Gastroesophageal sphincter (tissue), 4 donors: ENCODE measurements at regions not wholly inside any gene's neighbourhood (a gene's known extent, or its start where the extent isn't known, plus 50 kb on each side); places are given as distances from the start of the nearest gene placed in this dataset.

Experiments used
- ATAC-seq: fragments of 150-250 bp; one replicate; pipeline ENCODE4 v1.9.1; 2016; ENCODE audit warnings: mild to moderate bottlenecking, moderate library complexity
- H3K27ac ChIP-seq, 4 donors: fragments of 200-600 bp; sonication (generic) in 3 of 4; 1 replicate in 3 of 4; 2 replicates in 1 of 4; pipeline ENCODE4 v1.5.1; 2016 to 2019
- H3K27me3 ChIP-seq: fragments of 200-600 bp; sonication (generic); one replicate; pipeline ENCODE4 v1.5.1; 2019
- H3K36me3 ChIP-seq, 2 donors: fragments of 200-600 bp; sonication (generic); one replicate each; pipeline ENCODE4 v1.5.1; 2019; ENCODE audit warnings: control low read depth in 1 of 2
- H3K4me1 ChIP-seq, 3 donors: fragments of 200-600 bp; sonication (generic); 1 replicate in 2 of 3; 2 replicates in 1 of 3; pipeline ENCODE4 v1.5.1; 2016 to 2019; ENCODE audit warnings: control low read depth in 2 of 3
- H3K4me3 ChIP-seq, 2 donors: fragments of 200-600 bp; sonication (generic); one replicate each; pipeline ENCODE4 v1.5.1; 2019; ENCODE audit warnings: mild to moderate bottlenecking in 1 of 2, moderate library complexity in 1 of 2
- H3K9me3 ChIP-seq, 3 donors: fragments of 200-600 bp; sonication (generic); one replicate each; pipeline ENCODE4 v1.5.1; 2017 to 2019; ENCODE audit warnings: control low read depth in 2 of 3
- EP300 ChIP-seq: sonication (generic); formaldehyde crosslinking; IDR thresholded peaks from one replicate; pipeline ENCODE4 v1.6.1; 2017; ENCODE audit warnings: antibody characterized with exemption, mild to moderate bottlenecking
- POLR2A ChIP-seq, 2 donors: fragments of 450-650 bp; IDR thresholded peaks; one replicate each; pipeline ENCODE4 v1.6.1; 2017; ENCODE audit warnings: antibody characterized with exemption in 2 of 2, mild to moderate bottlenecking in 2 of 2, moderate library complexity in 1 of 2
- POLR2AphosphoS5 ChIP-seq: sonication (generic); formaldehyde crosslinking; IDR thresholded peaks from one replicate; pipeline ENCODE4 v1.6.1; 2017; ENCODE audit warnings: antibody characterized with exemption
- WGBS, 2 donors: methylation state at CpG; one replicate each; pipeline ENCODE4 v1.1.5; 2018; ENCODE audit warnings: low coverage in 1 of 2; 5-methylcytosine and 5-hydroxymethylcytosine counted together
- TF ChIP-seq, protein P1 (sequence below), 4 experiments: fragments of 200-600 bp in 2 of 4; fragments of 450-650 bp in 2 of 4; sonication (generic) in 1 of 4; IDR thresholded peaks; one replicate each; pipeline ENCODE4 v1.5.1; 2017 to 2019; ENCODE audit warnings: antibody characterized with exemption in 4 of 4, mild to moderate bottlenecking in 2 of 4, moderate library complexity in 2 of 4

GRCh38 chr22:27215871-27216270, 558.5 kb downstream of the MIAT start:
- WGBS, 2 donors: 75% methylated on average over 5 of the region's 5 CpGs; no CpG with 5 or more reads in 1 of the 2 donors
- no peaks in the 10 kb centered on the region for H3K27me3 ChIP-seq
- TF ChIP-seq POLR2AphosphoS5: no peak
- TF ChIP-seq POLR2A (IDR thresholded peaks at IDR 0.05): no peak
- TF ChIP-seq, protein P1, sequence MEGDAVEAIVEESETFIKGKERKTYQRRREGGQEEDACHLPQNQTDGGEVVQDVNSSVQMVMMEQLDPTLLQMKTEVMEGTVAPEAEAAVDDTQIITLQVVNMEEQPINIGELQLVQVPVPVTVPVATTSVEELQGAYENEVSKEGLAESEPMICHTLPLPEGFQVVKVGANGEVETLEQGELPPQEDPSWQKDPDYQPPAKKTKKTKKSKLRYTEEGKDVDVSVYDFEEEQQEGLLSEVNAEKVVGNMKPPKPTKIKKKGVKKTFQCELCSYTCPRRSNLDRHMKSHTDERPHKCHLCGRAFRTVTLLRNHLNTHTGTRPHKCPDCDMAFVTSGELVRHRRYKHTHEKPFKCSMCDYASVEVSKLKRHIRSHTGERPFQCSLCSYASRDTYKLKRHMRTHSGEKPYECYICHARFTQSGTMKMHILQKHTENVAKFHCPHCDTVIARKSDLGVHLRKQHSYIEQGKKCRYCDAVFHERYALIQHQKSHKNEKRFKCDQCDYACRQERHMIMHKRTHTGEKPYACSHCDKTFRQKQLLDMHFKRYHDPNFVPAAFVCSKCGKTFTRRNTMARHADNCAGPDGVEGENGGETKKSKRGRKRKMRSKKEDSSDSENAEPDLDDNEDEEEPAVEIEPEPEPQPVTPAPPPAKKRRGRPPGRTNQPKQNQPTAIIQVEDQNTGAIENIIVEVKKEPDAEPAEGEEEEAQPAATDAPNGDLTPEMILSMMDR (IDR thresholded peaks at IDR 0.05): no peak
- TF ChIP-seq EP300: no peak
- peaks cover 0 to 64% (median 15%) of the 10 kb centered on the region in 3 donors for H3K4me1 ChIP-seq
- peaks cover 0 to 9% (median 0%) of the 10 kb centered on the region in 3 donors for H3K9me3 ChIP-seq
- H3K36me3 ChIP-seq: no peaks in the 10 kb centered on the region
- H3K27ac ChIP-seq: peak overlapping the region in 2 of 4 donors; percentile 81 to 82
- no peak for ATAC-seq
- no peak overlapping the region for H3K4me3 ChIP-seq

DNA sequence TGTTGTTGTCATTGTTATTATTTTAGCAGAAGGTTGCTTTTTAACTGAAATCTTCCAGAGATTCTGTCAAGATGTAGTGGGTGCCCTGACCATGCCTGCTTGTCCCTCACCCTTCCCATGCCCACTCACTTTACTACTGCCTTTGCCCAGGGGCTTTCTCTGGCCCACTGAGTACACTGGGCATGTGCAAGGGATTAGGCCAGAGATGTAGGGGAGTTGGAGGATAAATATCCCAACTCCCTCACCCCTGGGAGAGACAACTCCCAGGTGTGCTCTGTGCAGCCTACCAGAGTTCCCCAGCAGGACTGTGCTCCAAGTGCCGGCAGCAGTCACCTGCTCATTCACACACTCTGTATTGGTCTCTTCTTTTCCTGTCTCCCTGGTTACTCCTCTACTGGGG, 559.1 kb downstream of the MIAT start:
- H3K27me3 ChIP-seq: no peaks in the 10 kb centered on the region
- ATAC-seq: no peak
- no peak for TF ChIP-seq POLR2A (IDR thresholded peaks at IDR 0.05)
- TF ChIP-seq POLR2AphosphoS5: no peak
- H3K27ac ChIP-seq: peak overlapping the region in 3 of 4 donors; percentile 6 to 82 (median 49)
- peaks cover 0 to 4% (median 0%) of the 10 kb centered on the region in 3 donors for H3K9me3 ChIP-seq
- 80 to 86% methylated on average over 1 of the region's 1 CpG for WGBS, 2 donors
- no peak overlapping the region for H3K4me3 ChIP-seq
- peaks cover 0 to 64% (median 15%) of the 10 kb centered on the region in 3 donors for H3K4me1 ChIP-seq
- H3K36me3 ChIP-seq: no peaks in the 10 kb centered on the region

DNA sequence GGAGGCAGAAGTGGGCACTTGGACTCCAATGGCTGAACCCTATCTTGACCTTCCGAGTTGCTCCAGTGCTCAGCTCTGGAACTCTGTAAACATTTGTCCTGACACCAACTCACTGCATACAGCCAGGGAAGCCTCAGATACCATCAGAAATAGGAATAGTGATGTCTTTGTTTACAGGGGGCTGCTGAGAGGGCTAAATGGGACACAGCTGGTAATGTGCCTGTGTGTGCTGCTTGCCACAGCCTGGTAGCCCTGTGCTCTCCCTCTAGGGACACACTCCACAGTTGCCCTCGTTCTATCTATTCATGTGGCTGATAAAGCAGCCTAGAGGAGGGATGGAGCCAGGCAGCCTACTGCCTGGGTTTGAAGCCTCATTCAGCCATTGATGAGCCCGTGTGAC, 559.8 kb downstream of the MIAT start:
- no peak for TF ChIP-seq POLR2A (IDR thresholded peaks at IDR 0.05)
- TF ChIP-seq POLR2AphosphoS5: no peak
- no peak for TF ChIP-seq EP300
- TF ChIP-seq, protein P1 (IDR thresholded peaks at IDR 0.05): no peak
- Histone ChIP-seq H3K4me3 (no peak overlapping the region), H3K9me3 (no peaks in the 10 kb centered on the region), H3K27me3 (no peaks in the 10 kb centered on the region), H3K36me3 (no peaks in the 10 kb centered on the region), H3K4me1 (peaks cover 0 to 58% (median 12%) of the 10 kb centered on the region in 3 donors), H3K27ac (peak overlapping the region in 2 of 4 donors; percentile 6 to 49)
- 69% methylated on average over 2 of the region's 3 CpGs; no CpG with 5 or more reads in 1 of the 2 donors for WGBS, 2 donors
- no peak for ATAC-seq

DNA sequence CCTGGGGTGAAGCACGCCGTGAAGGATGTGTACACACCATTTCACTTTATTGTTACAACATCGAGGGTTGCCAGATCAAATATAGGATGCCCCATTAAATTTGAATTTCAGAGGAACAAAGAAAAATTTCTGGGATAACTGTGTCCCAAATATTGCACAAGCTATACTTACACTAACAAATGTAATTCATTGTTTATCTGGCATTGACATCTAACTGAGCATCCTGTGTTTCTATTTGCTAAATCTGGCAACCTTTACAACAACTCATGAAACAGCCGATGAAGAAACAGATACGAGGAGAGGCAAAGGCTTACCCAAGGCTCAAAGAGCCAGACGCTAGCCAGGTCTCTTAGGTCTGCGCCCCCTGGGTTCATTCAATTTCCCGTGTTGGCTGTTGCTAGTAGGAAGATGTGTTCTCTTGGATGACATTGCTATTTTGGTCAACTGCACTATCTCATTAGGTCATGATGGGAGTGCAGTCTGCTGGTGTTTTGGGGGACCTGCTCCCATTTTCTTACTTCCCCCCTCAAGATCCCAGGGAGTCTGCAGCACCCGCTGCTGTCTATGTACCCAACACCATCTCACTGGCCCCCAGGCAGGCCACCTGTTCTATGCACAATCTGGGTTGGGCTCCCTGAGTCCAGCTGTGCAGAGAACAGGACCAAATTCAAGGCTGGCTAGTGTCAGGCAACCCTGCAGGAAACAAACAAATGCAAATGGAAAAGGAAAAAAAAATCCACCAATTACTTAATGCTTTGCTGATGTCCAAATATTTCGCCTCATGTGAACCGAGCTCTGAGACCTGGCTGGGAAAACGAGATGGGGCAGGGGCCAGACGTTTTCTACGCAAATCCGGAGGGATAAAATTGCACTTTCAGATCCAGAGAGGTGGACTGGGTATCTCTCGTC, 560.9 kb downstream of the MIAT start:
- H3K36me3 ChIP-seq: no peaks in the 10 kb centered on the region
- H3K4me1 ChIP-seq: peaks cover 0 to 46% (median 4%) of the 10 kb centered on the region in 3 donors
- TF ChIP-seq POLR2AphosphoS5 (peak; percentile 37), EP300 (no peak), POLR2A (IDR thresholded peaks at IDR 0.05) (no peak)
- TF ChIP-seq, protein P1 (IDR thresholded peaks at IDR 0.05): no peak
- peak; percentile 42 for ATAC-seq
- no peaks in the 10 kb centered on the region for H3K27me3 ChIP-seq
- peaks cover 0 to 4% (median 0%) of the 10 kb centered on the region in 3 donors for H3K9me3 ChIP-seq
- H3K4me3 ChIP-seq: no peak overlapping the region
- 67 to 68% methylated on average over 12 to 15 of the region's 16 CpGs for WGBS, 2 donors
- H3K27ac ChIP-seq: peak overlapping the region in 3 of 4 donors; percentile 45 to 73 (median 58)

- H3K9me3 ChIP-seq: peaks cover 0 to 7% (median 0%) of the 10 kb centered on the region in 3 donors
- no peaks in the 10 kb centered on the region for H3K27me3 ChIP-seq
- WGBS, 2 donors: 83% methylated on average over 1 of the region's 2 CpGs; no CpG with 5 or more reads in 1 of the 2 donors
- H3K27ac ChIP-seq: peak overlapping the region in 3 of 4 donors; percentile 45 to 73 (median 58)
- H3K36me3 ChIP-seq: no peaks in the 10 kb centered on the region
- ATAC-seq: no peak
- no peak for TF ChIP-seq EP300
- no peak for TF ChIP-seq POLR2A (IDR thresholded peaks at IDR 0.05)
- no peak for TF ChIP-seq POLR2AphosphoS5
- TF ChIP-seq, protein P1 (IDR thresholded peaks at IDR 0.05): no peak
- peaks cover 0 to 42% (median 0%) of the 10 kb centered on the region in 3 donors for H3K4me1 ChIP-seq
- H3K4me3 ChIP-seq: no peak overlapping the region
These were observed 561.6 kb downstream of the MIAT start for GRCh38 chr22:27219036-27219435.
